Skin epidermis (tissue), 12 donors: ENCODE measurements at regions not wholly inside any gene's neighbourhood (a gene's known extent, or its start where the extent isn't known, plus 50 kb on each side); places are given as distances from the start of the nearest gene placed in this dataset.
"Not testable (repeated sequence)": the region's sequence is repeated elsewhere in the genome, so short reads cannot be mapped to it uniquely, and the experiment has no call there.

Source experiments
- H3K27ac ChIP-seq, 21 experiments: fragments of 200-600 bp; sonication (generic) in 11 of 21; one replicate each; pipeline ENCODE4 v1.5.0; 2020; ENCODE audit warnings: mild to moderate bottlenecking in 3 of 21, inconsistent platforms in 2 of 21, moderate library complexity in 2 of 21
- H3K4me3 ChIP-seq, 7 experiments: fragments of 200-600 bp; sonication (generic) in 2 of 7; one replicate each; pipeline ENCODE4 v1.5.0; 2020; ENCODE audit warnings: inconsistent platforms in 2 of 7, mild to moderate bottlenecking in 2 of 7, moderate library complexity in 1 of 7

DNA sequence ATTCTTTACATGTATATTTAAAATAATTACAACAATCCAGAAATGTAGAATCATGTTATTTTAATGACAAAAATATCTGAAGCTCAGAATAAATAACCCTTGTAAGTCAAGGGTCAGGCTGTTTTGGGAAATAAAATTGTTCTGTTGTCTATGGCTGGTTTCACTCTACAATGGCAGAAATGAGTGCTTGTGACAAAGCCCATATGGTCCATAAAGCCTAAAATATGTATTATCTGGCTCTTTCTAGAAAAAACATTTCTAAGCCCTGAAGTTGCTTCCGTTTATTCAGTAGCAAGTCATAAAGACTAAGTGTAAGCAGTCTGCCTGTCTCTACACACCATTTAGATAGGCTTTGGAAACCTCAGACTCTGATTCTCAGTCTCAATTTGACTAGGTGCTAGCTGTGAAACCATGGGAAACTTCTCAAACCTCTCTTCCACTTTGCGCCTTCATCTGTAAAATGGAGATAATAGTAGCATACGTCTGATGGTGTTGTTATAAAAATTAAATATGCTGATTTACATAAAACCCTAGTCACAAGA lies 365.7 kb upstream of the CA10 start:
- Histone ChIP-seq H3K4me3 (no peak overlapping the region), H3K27ac (no peak overlapping the region)

DNA sequence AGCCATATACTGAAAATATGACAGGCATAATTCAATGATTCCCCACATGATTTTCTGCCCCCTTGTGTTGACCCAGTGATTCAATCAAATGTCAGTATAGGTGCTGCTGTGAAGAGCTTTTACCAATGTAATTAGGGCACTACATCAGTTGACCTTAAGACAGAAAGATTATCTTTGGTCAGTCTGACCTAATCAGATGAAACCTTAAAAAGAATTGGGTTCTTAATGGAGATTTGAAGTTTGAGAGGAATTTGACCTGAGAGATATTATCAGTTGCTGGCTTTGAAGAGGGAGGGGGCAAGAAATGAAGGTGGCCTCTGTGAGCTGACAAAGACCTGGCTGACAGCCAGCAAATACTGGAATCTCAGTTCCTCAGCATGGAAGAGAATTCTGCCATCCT lies 358.7 kb upstream of the CA10 start:
- Histone ChIP-seq H3K27ac (no peak overlapping the region), H3K4me3 (no peak overlapping the region)

DNA sequence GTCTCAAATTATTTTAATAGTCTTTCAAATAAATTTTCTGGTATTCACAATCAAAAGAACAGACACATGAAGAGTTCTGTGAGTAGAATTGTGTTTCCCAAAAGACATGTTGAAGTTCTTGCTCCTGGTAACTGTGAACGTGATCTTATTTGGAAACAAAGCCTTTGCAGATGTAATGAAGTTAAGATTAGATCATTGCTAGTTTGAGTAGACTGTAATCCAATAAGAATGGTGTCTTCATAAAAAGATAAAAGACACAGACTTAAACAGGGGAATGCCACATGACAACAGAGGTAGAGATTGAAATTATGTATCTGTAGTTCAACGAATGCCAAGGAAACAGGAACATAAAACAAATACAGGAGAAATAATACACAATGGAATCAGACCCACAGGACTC lies 357.4 kb upstream of the CA10 start:
- no peak overlapping the region for H3K4me3 ChIP-seq
- no peak overlapping the region for H3K27ac ChIP-seq

GRCh38 chr17:52505601-52506000 lies 347.1 kb upstream of the CA10 start:
- no peak overlapping the region for H3K4me3 ChIP-seq
- no peak overlapping the region for H3K27ac ChIP-seq

- H3K27ac ChIP-seq: no peak overlapping the region
These were observed 345.6 kb upstream of the CA10 start for GRCh38 chr17:52504081-52504480.

GRCh38 chr17:52495646-52496045 lies 337.1 kb upstream of the CA10 start:
- Histone ChIP-seq H3K27ac (no peak overlapping the region), H3K4me3 (no peak overlapping the region)

More at GRCh38 chr17:52504081-52504480, 345.6 kb upstream of the CA10 start:
- H3K4me3 ChIP-seq: no peak overlapping the region

- H3K27ac ChIP-seq: no peak overlapping the region
These were observed 323.8 kb upstream of the CA10 start for GRCh38 chr17:52482271-52482670.

GRCh38 chr17:52477824-52478699 lies 319.5 kb upstream of the CA10 start:
- no peak overlapping the region for H3K4me3 ChIP-seq

More at GRCh38 chr17:52482271-52482670, 323.8 kb upstream of the CA10 start:
- H3K4me3 ChIP-seq: no peak overlapping the region

DNA sequence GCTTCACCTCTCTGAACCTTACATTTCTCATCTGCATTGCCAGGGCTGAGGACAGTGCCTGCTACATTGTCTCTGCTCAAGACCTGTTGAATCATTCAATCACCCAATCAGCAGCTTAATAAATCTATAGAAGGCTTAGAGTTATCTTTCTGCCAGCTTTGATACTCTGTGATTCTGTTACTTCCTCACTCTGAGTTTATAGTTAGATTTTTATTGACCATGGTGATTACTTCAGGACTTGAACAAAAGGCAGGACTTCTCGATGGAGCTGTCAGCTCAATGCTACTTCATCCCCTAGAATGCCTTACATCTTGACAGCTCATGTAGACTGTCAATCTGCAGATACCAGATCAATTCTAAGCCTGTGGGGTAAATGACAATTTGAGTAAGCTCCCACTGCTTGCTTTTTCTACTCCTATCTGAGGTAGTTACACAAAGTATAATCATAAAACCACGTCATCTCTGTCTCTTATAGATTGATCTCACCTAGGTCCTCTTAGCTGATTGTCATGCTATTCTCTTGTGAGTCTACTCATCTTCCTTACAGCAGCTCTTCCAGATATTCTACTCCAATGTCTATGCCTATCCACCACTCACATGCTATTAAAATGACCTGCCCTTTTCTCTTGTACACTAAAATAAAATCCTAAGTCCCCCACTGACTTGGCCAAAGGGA lies 318.3 kb upstream of the CA10 start:
- H3K4me3 ChIP-seq: no peak overlapping the region
- H3K27ac ChIP-seq: no peak overlapping the region

More at GRCh38 chr17:52477824-52478699, 319.5 kb upstream of the CA10 start:
- no peak overlapping the region for H3K27ac ChIP-seq

- H3K27ac ChIP-seq: no peak overlapping the region
- no peak overlapping the region for H3K4me3 ChIP-seq
These were observed 312.0 kb upstream of the CA10 start for GRCh38 chr17:52470553-52470952.

DNA sequence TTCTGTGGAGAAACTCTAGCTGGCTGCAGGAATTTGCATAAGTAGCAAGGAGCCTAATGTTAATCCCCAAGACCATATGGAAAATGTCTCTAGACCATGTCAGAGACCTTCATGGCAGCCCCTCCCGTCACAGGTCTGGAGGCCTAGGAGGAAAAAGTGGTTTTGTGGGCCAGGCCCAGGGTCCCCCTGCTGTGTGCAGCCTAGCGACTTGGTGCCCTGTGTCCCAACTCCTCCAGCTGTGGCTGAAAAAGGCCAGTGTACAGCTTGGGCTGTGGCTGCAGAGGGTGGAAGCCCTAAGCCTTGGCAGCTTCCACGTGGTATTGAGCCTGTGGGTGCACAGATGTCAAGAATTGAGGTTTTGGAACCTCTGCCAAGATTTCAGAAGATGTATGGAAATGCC lies 306.9 kb upstream of the CA10 start:
- no peak overlapping the region for H3K4me3 ChIP-seq
- no peak overlapping the region for H3K27ac ChIP-seq

- H3K27ac ChIP-seq: no peak overlapping the region
- H3K4me3 ChIP-seq: no peak overlapping the region
These were observed 292.9 kb upstream of the CA10 start for GRCh38 chr17:52451294-52451861.

DNA sequence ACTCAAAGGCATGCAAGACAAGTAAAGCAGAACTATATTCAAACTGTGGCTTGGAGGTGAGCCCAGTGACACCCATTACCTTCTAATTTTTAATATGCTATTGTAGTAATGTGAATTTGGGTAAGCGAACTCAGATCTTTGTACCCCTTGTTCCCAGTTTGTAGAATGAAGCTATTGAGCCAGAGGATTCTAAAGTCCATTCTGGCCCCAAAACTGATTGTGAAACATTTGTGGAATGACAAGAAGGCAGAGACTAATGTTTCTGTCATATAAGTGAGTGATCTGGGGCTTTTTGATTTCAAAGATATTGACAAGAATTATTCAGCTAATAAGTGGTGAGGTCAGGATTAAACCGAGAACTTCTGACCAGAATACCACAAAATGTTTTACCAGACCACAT lies 283.8 kb upstream of the CA10 start:
- H3K27ac ChIP-seq: no peak overlapping the region

GRCh38 chr17:52420555-52421078 lies 262.1 kb upstream of the CA10 start:
- H3K4me3 ChIP-seq: no peak overlapping the region
- no peak overlapping the region for H3K27ac ChIP-seq

More for the DNA sequence above, 283.8 kb upstream of the CA10 start:
- H3K4me3 ChIP-seq: no peak overlapping the region

DNA sequence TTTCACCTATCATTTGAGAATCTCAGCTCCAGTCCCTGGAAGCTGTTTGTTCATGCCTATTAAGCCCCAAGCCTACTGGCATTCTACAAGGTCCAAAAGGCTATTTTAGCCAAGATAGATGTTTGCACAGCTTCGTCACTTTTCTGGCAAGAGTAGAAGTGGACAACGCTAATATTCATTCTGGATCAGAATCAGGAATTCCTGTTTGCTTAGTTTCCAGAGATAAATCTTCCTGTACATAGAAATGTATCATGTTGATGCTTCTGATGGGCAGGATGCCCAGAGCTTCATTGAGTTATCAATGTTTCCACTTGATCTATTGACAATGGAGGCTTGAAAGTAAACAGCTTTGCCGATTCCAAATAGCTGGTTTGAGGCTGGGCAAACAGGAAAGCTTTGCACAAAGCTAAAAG lies 260.7 kb upstream of the CA10 start:
- no peak overlapping the region for H3K4me3 ChIP-seq
- H3K27ac ChIP-seq: no peak overlapping the region

GRCh38 chr17:52410781-52411180 lies 252.3 kb upstream of the CA10 start:
- Histone ChIP-seq H3K27ac (no peak overlapping the region), H3K4me3 (no peak overlapping the region)

- not testable (repeated sequence) for H3K27ac ChIP-seq, H3K4me3 ChIP-seq
These were observed 250.7 kb upstream of the CA10 start for GRCh38 chr17:52409222-52409621.

DNA sequence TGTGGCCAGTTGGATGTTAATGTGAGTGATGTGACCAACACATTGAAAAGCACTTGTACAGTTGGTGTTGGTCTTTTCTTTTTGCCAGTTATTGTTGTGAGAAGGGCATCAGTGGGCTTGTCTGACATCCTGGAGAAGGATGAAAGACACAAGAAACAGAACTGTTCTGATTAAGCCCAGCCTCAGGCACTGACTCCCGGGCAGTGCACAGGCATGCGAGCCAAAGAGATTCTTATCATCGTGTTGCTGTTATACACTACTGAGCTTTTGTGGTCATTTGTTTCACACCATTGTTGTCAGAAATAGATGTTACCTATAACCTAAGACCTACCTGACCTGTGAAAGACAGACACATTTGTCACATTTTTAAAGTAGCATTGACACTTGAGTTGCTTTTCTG lies 236.8 kb upstream of the CA10 start:
- Histone ChIP-seq H3K4me3 (no peak overlapping the region), H3K27ac (no peak overlapping the region)

DNA sequence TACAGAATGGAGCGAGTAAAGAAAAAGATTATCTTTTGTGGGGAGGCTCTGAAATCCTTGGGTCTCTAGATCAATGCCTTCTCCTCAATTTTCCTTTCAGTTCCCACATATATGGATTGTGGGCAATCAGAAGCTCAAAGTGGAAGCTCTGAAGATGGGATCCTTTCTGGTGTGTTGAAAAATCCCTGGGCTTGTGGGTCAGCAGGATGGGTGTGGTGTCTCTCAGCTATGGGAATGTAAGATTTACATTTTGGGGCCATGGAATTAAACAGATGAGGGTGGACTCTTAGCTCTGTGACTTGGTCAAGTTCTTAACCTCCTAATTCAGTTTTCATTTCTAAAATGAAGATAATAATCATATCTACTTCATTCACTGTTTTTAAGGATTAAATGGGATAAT lies 231.9 kb upstream of the CA10 start:
- Histone ChIP-seq H3K4me3 (no peak overlapping the region), H3K27ac (no peak overlapping the region)

DNA sequence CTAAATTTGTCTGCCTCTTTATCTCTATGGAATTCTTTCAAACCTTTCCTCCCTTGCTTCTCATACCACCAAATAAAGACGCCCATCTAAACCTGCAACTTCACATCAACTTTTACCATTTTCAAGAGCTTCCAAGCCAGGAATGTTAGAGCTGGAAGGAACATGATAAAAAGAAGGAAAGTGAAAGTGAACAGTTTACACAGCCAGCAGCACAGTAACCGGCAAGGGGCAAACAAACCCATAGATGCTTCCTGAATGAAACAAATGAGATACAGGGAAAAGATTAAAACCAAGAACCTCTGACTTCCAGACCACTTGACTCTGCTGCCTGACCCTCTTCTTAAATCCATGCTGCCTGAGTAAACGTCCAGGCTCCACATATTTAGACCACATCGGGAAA lies 231.1 kb upstream of the CA10 start:
- no peak overlapping the region for H3K4me3 ChIP-seq

More for the DNA sequence above, 231.1 kb upstream of the CA10 start:
- H3K27ac ChIP-seq: no peak overlapping the region
